Dermis blood vessel endothelial cell (primary cell): ENCODE measurements at regions not wholly inside any gene's neighbourhood (a gene's known extent, or its start where the extent isn't known, plus 50 kb on each side); places are given as distances from the start of the nearest gene placed in this dataset.
"Not testable (repeated sequence)": the region's sequence is repeated elsewhere in the genome, so short reads cannot be mapped to it uniquely, and the experiment has no call there.

Source experiments
- DNase-seq: peaks from one replicate; pipeline ENCODE4 v3.0.0; 2010

- no peak for DNase-seq
These were observed 211.9 kb upstream of the PRICKLE2 start for GRCh38 chr3:64437131-64437530.

DNA sequence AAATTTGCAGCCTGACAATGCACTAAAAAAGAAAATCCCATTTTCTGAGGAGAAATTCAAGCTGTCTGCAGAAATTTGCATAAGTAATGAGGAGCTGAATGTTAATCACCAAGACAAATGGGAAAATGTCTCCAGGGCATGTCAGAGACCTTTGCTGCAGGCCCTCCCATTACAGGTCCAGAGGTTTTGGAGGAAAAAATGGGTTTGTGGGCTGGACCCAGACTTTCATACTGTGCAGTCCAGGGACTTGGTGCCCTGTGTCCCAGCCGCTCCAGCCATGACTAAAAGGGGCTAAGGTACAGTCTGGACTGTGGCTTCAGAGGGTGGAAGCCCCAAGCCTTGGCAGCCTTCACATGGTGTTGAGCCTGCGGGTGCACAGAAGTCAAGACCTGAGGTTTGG is 209.8 kb upstream of the PRICKLE2 start:
- DNase-seq: not testable (repeated sequence)

GRCh38 chr3:64432870-64433269 is 207.6 kb upstream of the PRICKLE2 start:
- no peak for DNase-seq

DNA sequence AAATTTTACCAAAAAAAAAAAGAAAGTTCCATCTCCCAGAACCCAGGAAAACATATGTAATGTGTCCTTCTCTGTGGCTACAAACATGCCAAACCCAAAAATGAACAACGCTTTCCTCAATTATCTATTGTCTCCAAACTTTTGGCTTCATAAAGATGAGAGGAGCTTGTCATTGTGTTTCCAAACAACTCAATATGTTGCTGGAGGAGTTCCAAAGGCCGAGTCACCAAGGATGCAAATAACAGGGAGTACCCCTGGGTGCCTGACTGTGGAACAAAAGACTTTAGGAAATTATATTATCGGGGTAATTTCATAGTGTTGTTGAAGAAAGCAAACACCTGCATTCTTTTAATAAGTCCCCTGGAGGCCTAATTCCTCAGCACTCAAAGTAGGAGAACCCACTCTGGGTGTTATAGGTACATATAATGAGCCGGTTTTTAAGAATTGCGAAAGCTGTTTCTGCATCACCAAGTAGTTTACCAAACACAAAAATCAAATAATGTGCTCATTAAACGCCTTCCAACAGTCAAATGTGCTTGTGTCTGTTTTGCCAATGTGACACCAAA is 206.3 kb upstream of the PRICKLE2 start:
- no peak for DNase-seq

DNA sequence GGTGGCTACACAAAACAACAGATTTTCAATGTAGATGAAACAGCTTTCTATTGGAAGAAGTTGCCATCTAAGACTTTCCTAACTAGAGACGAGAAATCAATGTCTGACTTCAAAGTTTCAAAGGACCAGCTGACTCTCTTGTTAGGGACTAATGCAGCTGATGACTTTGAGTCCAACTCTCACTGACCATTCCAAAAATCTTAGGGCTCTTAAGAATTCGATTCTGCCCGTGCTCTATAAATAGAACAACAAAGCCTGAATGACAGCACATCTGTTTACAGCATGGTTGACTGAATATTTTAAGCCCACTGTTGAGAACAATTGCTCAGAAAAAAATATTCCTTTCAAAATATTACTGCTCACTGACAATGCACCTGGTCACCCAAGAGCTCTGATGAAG is 202.4 kb upstream of the PRICKLE2 start:
- no peak for DNase-seq

GRCh38 chr3:64426551-64426950 is 201.3 kb upstream of the PRICKLE2 start:
- no peak for DNase-seq

GRCh38 chr3:64422932-64423331 is 197.7 kb upstream of the PRICKLE2 start:
- DNase-seq: no peak

DNA sequence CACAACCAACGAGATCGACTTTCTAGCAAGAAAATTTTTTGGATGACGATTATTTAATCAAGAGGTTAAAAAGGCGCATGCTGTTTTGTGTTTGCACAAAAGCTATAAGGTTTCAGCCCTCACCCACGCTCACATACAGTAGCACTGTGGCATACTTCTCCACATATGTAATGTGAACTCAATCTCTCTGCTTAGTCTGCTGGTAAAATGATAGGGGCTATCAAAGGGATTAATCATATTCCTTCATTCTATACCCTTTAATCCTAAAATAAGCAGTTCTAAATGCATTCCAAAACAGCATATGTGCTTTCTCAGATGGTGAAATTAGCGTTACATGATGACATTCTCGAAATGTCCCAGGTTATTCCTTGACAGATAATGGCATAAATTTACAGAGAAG is 196.9 kb upstream of the PRICKLE2 start:
- no peak for DNase-seq

- no peak for DNase-seq
These were observed 192.6 kb upstream of the PRICKLE2 start for GRCh38 chr3:64417816-64418215.

- DNase-seq: no peak
These were observed 188.8 kb upstream of the PRICKLE2 start for GRCh38 chr3:64414043-64414442.

GRCh38 chr3:64411101-64411500 is 185.8 kb upstream of the PRICKLE2 start:
- DNase-seq: no peak

- DNase-seq: no peak
These were observed 185.0 kb upstream of the PRICKLE2 start for GRCh38 chr3:64410226-64410625.

DNA sequence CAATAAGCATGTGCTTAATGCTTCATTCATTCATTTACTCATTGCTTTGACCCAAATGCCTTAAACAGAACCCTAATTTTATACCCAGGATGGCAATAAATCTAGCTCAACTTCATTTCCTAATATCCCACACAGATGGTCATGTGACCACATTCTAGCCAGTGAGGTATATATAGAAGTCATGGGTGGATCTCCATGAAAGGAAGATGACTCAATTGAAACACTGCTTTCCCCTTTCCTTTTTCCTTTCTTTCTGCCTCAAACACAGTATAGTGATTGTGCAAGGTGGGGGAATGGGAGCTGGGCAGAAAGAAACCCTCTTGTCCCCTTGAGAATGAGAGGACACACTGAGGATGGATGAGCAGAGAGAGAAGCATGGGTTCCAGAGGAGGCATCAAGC is 183.5 kb upstream of the PRICKLE2 start:
- DNase-seq: no peak

- no peak for DNase-seq
These were observed 181.0 kb upstream of the PRICKLE2 start for GRCh38 chr3:64406271-64406670.

DNA sequence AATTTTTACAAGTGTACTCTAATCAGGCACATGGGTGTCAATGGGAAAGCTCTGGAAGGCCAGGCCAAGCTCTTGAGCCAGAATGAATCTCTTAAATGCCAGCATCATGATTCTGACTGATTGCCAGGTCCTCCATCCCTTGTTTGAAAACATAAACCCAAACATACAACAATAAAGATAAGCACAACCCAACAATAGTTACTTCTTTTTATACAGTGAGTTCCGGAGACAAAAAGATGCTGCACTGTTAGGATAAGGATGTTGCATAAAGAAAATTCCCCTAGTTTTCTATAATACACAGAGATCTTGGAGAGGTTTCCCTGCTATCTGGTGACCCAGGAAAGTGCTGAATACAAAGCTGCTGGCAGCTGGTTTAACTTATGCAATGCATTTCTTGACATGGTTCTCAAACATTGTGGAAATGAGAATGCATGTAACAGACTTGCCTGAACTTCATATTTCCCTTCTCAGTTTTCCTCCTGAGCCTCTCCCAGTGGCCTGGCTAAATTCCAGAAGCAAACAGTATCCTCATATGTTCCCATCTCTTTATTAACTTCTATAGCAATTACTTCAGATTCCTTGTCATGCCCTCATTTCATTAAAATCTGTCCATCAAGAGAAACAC is 180.1 kb upstream of the PRICKLE2 start:
- DNase-seq: no peak

GRCh38 chr3:64400706-64401105 is 175.4 kb upstream of the PRICKLE2 start:
- no peak for DNase-seq

- peak; percentile 76 for DNase-seq
These were observed 174.0 kb upstream of the PRICKLE2 start for GRCh38 chr3:64399205-64399800.

DNA sequence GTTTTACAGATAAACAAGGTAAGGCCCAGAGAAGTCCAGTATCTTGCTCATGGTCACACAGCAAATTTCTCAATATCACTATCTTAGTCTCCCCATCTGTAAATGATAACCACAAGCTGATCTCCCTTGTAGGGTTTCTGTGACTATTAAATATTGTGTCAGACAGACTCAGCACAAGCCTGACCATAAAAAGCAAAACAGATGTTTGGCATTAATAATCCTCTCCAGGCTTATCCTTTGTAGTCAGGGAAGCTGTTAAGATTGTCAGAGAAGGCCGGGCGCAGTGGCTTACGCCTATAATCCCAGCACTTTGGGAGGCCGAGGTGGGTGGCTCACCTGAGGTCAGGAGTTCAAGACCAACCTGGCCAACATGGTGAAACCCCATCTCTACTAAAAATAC is 173.2 kb upstream of the PRICKLE2 start:
- DNase-seq: no peak

DNA sequence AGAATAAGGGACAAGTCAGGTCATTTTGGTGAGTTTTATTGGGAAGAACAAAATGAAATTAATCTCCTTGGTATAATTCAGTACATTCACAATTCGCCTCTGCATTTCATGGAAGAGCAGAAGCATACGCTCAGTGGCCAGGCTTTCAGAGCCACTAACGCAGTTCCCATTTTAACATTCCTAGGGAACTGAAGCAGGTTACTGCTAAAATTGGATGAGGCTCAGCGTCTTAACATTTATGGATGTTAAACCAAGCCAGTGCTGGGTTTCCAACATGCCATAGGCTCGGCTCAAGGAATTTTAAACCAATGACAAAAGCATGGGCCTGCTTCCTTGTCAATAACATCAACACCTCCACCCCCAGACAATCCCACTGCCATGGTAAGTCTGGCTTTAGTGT is 172.7 kb upstream of the PRICKLE2 start:
- no peak for DNase-seq

GRCh38 chr3:64397573-64397972 is 172.3 kb upstream of the PRICKLE2 start:
- DNase-seq: no peak

GRCh38 chr3:64395490-64395889 is 170.2 kb upstream of the PRICKLE2 start:
- DNase-seq: no peak

DNA sequence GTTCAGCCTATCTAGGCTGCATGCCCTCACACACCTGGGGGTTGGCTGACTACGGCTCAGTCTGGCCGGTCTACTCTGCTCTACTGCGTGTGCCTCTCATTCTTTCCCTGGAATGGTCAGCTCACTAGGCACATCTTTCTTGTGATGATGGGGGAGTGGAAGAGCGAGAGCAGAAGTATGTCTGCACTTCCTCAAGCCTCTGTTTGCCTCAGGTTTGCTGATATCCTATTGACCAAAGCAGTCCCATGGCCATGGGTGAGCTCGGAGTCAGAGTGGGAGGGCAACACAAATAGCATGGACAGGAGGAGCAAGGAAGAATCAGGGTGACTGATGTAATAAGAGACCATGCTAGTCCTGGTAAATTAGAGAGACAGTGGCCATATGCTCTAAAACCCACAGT is 167.9 kb upstream of the PRICKLE2 start:
- no peak for DNase-seq

DNA sequence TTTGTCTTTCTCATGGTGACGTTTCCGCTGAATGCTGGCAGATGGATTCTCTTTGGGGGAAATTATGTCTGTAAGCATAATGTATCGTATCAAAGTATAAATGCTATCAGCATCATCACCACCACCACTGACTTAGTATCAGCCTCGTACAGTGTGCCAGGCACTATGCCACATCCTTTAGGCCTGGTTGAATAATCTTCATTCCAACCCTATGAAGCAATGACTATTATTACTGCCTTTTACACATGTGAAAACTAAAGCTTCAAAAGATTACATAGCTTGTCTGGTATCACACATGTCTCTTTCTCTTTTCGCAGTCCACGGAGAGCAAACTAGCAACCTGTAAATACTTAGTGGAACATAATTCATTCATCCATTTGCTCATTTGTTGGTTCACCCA is 166.7 kb upstream of the PRICKLE2 start:
- DNase-seq: no peak

GRCh38 chr3:64390893-64391292 is 165.6 kb upstream of the PRICKLE2 start:
- DNase-seq: no peak

GRCh38 chr3:64388886-64389285 is 163.6 kb upstream of the PRICKLE2 start:
- DNase-seq: no peak
